Calu3 (cell line): ENCODE measurements at regions not wholly inside any gene's neighbourhood (a gene's known extent, or its start where the extent isn't known, plus 50 kb on each side); places are given as distances from the start of the nearest gene placed in this dataset.

Experiments
- BruUV-seq: library from RNA; stranded (reverse); fragments of 400-500 nt; replicated peaks from 2 replicates; lab custom pipeline; 2021; lab: Mats Ljungman, UMichigan
- CTCF ChIA-PET: fragments of 300-600 bp; sonication (Branson Sonifier 250); formaldehyde crosslinking; loops from one replicate; lab custom pipeline; 2022; ENCODE audit warnings: antibody characterized with exemption; lab: Charles Lee
- DNase-seq: peaks from one replicate; pipeline ENCODE4 v3.0.0; 2022
- H3K27ac Mint-ChIP-seq: one replicate; pipeline ENCODE4 v1.8.0; 2022; ENCODE audit warnings: mixed read lengths; ENCODE audit not compliant: unreplicated experiment
- H3K27me3 Mint-ChIP-seq: one replicate; pipeline ENCODE4 v1.8.0; 2022; ENCODE audit warnings: mixed read lengths; ENCODE audit not compliant: unreplicated experiment
- H3K36me3 Mint-ChIP-seq: one replicate; pipeline ENCODE4 v1.8.0; 2022; ENCODE audit warnings: mild to moderate bottlenecking, moderate library complexity, mixed read lengths; ENCODE audit not compliant: insufficient read depth, unreplicated experiment
- H3K4me1 Mint-ChIP-seq: one replicate; pipeline ENCODE4 v1.8.0; 2022; ENCODE audit warnings: mild to moderate bottlenecking, low read depth, mixed read lengths; ENCODE audit not compliant: unreplicated experiment
- H3K4me3 Mint-ChIP-seq: one replicate; pipeline ENCODE4 v1.8.0; 2022; ENCODE audit warnings: mild to moderate bottlenecking, low read depth, moderate library complexity, mixed read lengths; ENCODE audit not compliant: unreplicated experiment
- H3K9me3 Mint-ChIP-seq: one replicate; pipeline ENCODE4 v1.8.0; 2022; ENCODE audit warnings: low read depth, mixed read lengths; ENCODE audit not compliant: unreplicated experiment
- intact Hi-C: fragments of 100-400 bp; cut with micrococcal nuclease; formaldehyde crosslinking; loops from one replicate; pipeline ENCODE4 v1.10.0; 2022; ENCODE audit not compliant: unreplicated experiment
- TF ChIP-seq, protein P1 (sequence below): fragments of 200-600 bp; IDR thresholded peaks from one replicate; pipeline ENCODE4 v1.8.0; 2022; ENCODE audit warnings: antibody characterized with exemption; ENCODE audit not compliant: unreplicated experiment

DNA sequence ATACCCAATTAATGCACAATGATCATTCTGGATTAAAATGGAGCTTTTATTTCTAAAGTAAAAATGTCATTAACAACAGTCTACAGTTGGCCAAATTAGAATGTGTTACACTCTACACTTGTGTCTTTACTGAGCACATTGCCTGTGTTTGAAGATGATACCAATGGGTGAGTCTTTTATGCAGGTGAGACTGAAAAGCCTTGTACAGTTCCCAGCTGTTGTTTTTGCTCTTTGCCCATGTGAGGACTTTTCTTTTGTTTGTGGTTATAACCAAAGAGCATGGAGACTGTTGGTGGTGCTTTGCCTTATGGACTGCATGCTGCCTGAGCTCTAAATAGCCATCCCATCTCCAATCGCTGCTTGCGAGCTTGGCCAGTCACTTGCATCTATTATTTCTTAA, 264.5 kb downstream of the GATA3 start:
- CTCF ChIA-PET = interaction anchor here (0.6 kb wide), 1 partner anchor 687 kb away, joined by 4 read pairs; no protein-coding TSS in a partner anchor
- intact Hi-C loops = no loop called here
- H3K27ac Mint-ChIP-seq = no peak overlapping the region
- H3K27me3 Mint-ChIP-seq = no peaks in the 10 kb centered on the region
- TF ChIP-seq, protein P1, sequence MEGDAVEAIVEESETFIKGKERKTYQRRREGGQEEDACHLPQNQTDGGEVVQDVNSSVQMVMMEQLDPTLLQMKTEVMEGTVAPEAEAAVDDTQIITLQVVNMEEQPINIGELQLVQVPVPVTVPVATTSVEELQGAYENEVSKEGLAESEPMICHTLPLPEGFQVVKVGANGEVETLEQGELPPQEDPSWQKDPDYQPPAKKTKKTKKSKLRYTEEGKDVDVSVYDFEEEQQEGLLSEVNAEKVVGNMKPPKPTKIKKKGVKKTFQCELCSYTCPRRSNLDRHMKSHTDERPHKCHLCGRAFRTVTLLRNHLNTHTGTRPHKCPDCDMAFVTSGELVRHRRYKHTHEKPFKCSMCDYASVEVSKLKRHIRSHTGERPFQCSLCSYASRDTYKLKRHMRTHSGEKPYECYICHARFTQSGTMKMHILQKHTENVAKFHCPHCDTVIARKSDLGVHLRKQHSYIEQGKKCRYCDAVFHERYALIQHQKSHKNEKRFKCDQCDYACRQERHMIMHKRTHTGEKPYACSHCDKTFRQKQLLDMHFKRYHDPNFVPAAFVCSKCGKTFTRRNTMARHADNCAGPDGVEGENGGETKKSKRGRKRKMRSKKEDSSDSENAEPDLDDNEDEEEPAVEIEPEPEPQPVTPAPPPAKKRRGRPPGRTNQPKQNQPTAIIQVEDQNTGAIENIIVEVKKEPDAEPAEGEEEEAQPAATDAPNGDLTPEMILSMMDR = no peak
- DNase-seq = no peak
- no peaks in the 10 kb centered on the region for H3K9me3 Mint-ChIP-seq
- no peaks in the 10 kb centered on the region for H3K36me3 Mint-ChIP-seq
- BruUV-seq = no TSS peak
- H3K4me1 Mint-ChIP-seq = no peaks in the 10 kb centered on the region
- no peak overlapping the region for H3K4me3 Mint-ChIP-seq

DNA sequence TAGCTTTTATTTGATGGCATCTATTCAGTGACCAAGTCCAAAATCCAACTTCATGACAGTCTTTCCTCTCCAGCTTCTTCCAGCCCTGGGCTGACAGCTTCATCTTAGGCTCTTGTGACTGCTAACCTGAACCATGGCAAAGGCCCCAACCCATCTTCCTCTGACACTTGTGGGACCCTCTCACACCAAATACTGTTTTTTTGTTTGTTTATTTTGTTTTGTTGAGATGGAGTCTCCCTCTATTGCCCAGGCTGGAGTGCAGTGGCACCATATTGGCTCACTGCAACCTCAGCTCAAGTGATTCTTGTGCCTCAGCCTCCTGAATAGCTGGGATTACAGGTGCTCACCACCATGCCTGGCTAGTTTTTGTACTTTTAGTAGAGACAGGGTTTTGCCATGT, 265.2 kb downstream of the GATA3 start:
- Mint-ChIP-seq H3K27ac (no peak overlapping the region), H3K4me3 (no peak overlapping the region), H3K4me1 (no peaks in the 10 kb centered on the region), H3K9me3 (no peaks in the 10 kb centered on the region), H3K36me3 (no peaks in the 10 kb centered on the region), H3K27me3 (no peaks in the 10 kb centered on the region)
- TF ChIP-seq, protein P1 = no peak
- CTCF ChIA-PET = interaction anchor here (0.6 kb wide), 1 partner anchor 688 kb away, joined by 4 read pairs; no protein-coding TSS in a partner anchor
- intact Hi-C loops = no loop called here
- BruUV-seq = no TSS peak
- no peak for DNase-seq

DNA sequence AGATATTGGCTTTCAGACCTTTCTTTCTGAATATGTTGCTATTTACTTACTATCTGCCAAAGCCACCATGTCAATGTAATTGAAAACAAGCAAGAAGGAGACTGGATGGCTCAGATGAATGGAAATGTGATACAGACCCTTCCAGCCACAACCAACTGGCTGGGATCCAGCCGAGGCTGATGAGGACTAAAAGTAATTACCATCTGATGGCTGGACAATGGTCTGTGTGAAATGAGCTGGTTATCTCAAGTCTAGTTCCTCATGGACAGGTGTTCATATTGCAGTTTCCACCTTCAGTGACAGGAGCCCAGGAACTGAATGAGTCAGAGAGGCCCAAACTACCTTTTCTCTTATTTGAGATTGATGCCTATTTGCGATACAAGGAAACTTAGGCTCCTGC, 267.5 kb downstream of the GATA3 start:
- H3K4me1 Mint-ChIP-seq = no peaks in the 10 kb centered on the region
- no peaks in the 10 kb centered on the region for H3K36me3 Mint-ChIP-seq
- no peak overlapping the region for H3K27ac Mint-ChIP-seq
- CTCF ChIA-PET = no interaction called here
- no TSS peak for BruUV-seq
- no peaks in the 10 kb centered on the region for H3K27me3 Mint-ChIP-seq
- no peak overlapping the region for H3K4me3 Mint-ChIP-seq
- intact Hi-C loops = no loop called here
- TF ChIP-seq, protein P1 = no peak
- DNase-seq = no peak
- no peaks in the 10 kb centered on the region for H3K9me3 Mint-ChIP-seq

DNA sequence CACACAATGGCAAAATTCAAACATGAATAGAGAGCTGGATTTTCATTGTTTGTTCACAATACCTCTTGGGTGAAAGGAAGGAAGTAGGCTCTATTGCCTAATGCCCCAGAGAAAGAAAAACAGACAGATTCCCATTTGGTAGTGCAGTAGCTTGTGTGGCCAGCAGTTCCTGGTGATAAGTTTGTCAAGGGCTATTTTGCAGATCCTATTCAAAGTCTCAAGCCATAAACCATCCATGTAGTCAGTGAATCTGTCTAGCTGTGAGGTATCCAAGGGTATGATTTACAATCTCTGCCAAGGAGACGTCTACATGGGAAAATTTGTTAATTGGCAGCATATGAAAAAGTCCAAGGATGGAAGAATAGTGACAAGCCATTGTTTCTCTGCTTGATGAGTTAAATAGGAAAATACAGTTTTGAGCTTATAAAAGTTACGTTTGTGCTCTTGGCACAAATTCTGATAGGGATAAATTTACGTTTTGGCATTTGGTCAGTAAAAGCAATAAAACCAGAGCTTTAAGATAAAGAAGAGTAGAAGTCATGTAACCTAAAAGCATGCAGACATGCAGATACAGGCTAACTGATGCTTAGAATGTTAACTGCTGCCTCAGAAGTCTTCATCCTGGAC, 269.1 kb downstream of the GATA3 start:
- Mint-ChIP-seq H3K27me3 (no peaks in the 10 kb centered on the region), H3K27ac (no peak overlapping the region), H3K4me3 (no peak overlapping the region), H3K36me3 (no peaks in the 10 kb centered on the region), H3K9me3 (no peaks in the 10 kb centered on the region), H3K4me1 (no peaks in the 10 kb centered on the region)
- intact Hi-C loops = no loop called here
- no TSS peak for BruUV-seq
- CTCF ChIA-PET = no interaction called here
- TF ChIP-seq, protein P1 = no peak
- no peak for DNase-seq
